Hepatocyte (in vitro differentiated cells): ENCODE measurements at regions not wholly inside any gene's neighbourhood (a gene's known extent, or its start where the extent isn't known, plus 50 kb on each side); places are given as distances from the start of the nearest gene placed in this dataset.

Experiments used
- DNase-seq: peaks from one replicate; pipeline ENCODE4 v3.0.0-alpha.2; 2016; ENCODE audit warnings: low spot score
- H2AFZ ChIP-seq: fragments of 200-600 bp; sonication (generic); 2 replicates; pipeline ENCODE4 v1.6.0; 2016; ENCODE audit warnings: antibody characterized with exemption, mild to moderate bottlenecking
- H3K27ac ChIP-seq: fragments of 200-600 bp; sonication (generic); 2 replicates; pipeline ENCODE4 v1.5.1; 2016; ENCODE audit warnings: mild to moderate bottlenecking
- H3K27me3 ChIP-seq: fragments of 200-600 bp; sonication (generic); 2 replicates; pipeline ENCODE4 v1.6.1; 2016
- H3K36me3 ChIP-seq: fragments of 200-600 bp; sonication (generic); replicated peaks from 2 replicates; pipeline ENCODE4 v1.5.1; 2016; ENCODE audit warnings: low read depth; ENCODE audit not compliant: insufficient read depth
- H3K4me1 ChIP-seq: fragments of 200-600 bp; sonication (generic); 2 replicates; pipeline ENCODE4 v1.5.1; 2016; ENCODE audit warnings: mild to moderate bottlenecking, moderate library complexity; ENCODE audit not compliant: insufficient read depth
- H3K4me2 ChIP-seq: fragments of 200-600 bp; sonication (generic); 2 replicates; pipeline ENCODE4 v1.6.0; 2016
- H3K4me3 ChIP-seq: fragments of 200-600 bp; sonication (generic); 2 replicates; pipeline ENCODE4 v1.5.1; 2016; ENCODE audit warnings: mild to moderate bottlenecking
- H3K79me2 ChIP-seq: fragments of 200-600 bp; sonication (generic); 2 replicates; pipeline ENCODE4 v1.6.0; 2017; ENCODE audit warnings: mild to moderate bottlenecking
- H3K9me2 ChIP-seq: fragments of 200-600 bp; sonication (generic); replicated peaks from 2 replicates; pipeline ENCODE4 v1.6.0; 2017; ENCODE audit warnings: mild to moderate bottlenecking; ENCODE audit not compliant: insufficient read depth
- H3K9me3 ChIP-seq: fragments of 200-600 bp; sonication (generic); 2 replicates; pipeline ENCODE4 v1.5.1; 2016; ENCODE audit warnings: low read depth, mild to moderate bottlenecking
- H4K20me1 ChIP-seq: fragments of 200-600 bp; sonication (generic); 2 replicates; pipeline ENCODE4 v1.6.0; 2016; ENCODE audit warnings: mild to moderate bottlenecking; ENCODE audit not compliant: insufficient read depth, poor library complexity, severe bottlenecking
- CTCF ChIP-seq: fragments of 200-600 bp; sonication (generic); IDR thresholded peaks from 2 replicates; pipeline ENCODE4 v1.5.1; 2016; ENCODE audit warnings: antibody characterized with exemption, mild to moderate bottlenecking; ENCODE audit not compliant: poor library complexity
- EZH2 ChIP-seq: fragments of 200-600 bp; sonication (generic); IDR thresholded peaks from 2 replicates; pipeline ENCODE4 v1.6.1; 2016; ENCODE audit warnings: antibody characterized with exemption, mild to moderate bottlenecking, borderline replicate concordance
- EZH2phosphoT487 ChIP-seq: fragments of 200-600 bp; sonication (generic); IDR thresholded peaks from one replicate; pipeline ENCODE4 v1.6.1; 2018; ENCODE audit warnings: antibody characterized with exemption, mild to moderate bottlenecking, low read depth, moderate library complexity; ENCODE audit not compliant: unreplicated experiment, severe bottlenecking
- WGBS: methylation state at CpG from one replicate; pipeline ENCODE4 v1.1.6; 2016; ENCODE audit warnings: low lambda C conversion rate; ENCODE audit errors: missing lambda C conversion rate; 5-methylcytosine and 5-hydroxymethylcytosine counted together

DNA sequence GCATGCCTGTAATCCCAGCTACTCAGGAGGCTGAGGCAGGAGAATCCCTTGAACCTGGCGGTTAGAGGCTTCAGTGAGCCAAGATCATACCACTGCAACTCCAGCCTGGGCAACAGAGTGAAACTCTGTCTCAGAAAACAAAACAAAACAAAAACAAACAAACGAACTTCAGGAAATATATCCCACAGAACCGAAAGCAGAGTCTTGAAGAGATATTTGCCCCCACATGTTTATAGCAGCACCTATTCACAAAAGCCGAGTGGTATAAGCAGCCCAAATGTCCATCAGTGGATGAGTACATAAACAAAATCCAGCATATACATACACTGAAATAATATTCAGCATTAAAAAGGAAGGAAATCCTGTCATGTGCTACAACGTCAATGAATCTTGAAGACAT lies 57.6 kb upstream of the GRIN3A start:
- TF ChIP-seq EZH2phosphoT487, result no peak
- no peak for TF ChIP-seq CTCF
- TF ChIP-seq EZH2, result no peak
- H3K4me3 ChIP-seq, result no peak overlapping the region
- no peak overlapping the region for H2AFZ ChIP-seq
- WGBS, result 78% methylated on average over 5 of the region's 5 CpGs
- no peak overlapping the region for H3K4me2 ChIP-seq
- no peaks in the 10 kb centered on the region for H3K9me2 ChIP-seq
- no peaks in the 10 kb centered on the region for H3K27me3 ChIP-seq
- H3K79me2 ChIP-seq, result no peaks in the 10 kb centered on the region
- H3K4me1 ChIP-seq, result no peaks in the 10 kb centered on the region
- no peak overlapping the region for H3K27ac ChIP-seq
- no peaks in the 10 kb centered on the region for H3K9me3 ChIP-seq
- no peak for DNase-seq
- no peaks in the 10 kb centered on the region for H4K20me1 ChIP-seq
- no peaks in the 10 kb centered on the region for H3K36me3 ChIP-seq

DNA sequence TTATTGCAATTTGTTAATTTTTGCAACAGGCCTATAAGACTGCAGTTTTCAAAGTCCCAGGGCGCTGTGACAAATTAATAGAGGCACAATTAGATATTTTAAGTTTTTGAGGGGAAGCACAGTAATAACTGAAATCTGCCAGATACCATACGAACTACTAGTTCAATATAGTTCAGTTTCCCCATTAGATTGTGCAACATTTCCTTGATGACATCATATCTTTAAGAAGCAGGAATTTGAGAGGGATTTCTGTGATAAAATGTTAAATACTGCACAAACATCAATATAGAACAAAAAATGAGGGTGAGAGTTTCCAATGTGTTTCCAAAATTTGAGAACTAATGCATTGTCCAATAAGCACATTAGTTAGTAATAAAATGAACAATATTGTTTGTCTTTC lies 56.7 kb upstream of the GRIN3A start:
- Histone ChIP-seq H3K4me2 (no peak overlapping the region), H3K9me3 (no peaks in the 10 kb centered on the region), H3K27me3 (no peaks in the 10 kb centered on the region), H3K9me2 (no peaks in the 10 kb centered on the region), H3K79me2 (no peaks in the 10 kb centered on the region), H4K20me1 (no peaks in the 10 kb centered on the region), H2AFZ (no peak overlapping the region), H3K4me3 (no peak overlapping the region), H3K36me3 (no peaks in the 10 kb centered on the region), H3K27ac (no peak overlapping the region), H3K4me1 (no peaks in the 10 kb centered on the region)
- TF ChIP-seq EZH2 (no peak), EZH2phosphoT487 (no peak), CTCF (no peak)
- WGBS, result 75% methylated on average over 2 of the region's 2 CpGs
- DNase-seq, result no peak

DNA sequence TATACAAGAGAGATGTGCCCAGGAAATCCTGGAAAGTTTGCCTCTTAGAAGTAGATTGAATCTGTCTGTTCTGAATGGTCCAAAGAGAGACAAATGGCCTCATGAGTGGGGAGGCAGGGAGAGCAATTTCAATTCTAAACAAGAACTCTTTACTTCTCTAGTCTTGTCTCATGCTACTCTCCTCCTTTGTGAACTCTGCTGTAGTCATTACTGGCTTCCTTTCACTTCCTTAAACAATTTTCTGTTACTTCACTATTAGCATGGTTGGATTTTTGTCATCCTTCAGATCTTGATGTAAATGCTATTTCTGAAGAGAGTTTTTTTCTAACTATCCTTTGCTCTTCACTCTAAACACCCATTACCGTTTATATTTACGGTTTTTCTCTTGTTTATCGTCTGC lies 54.0 kb upstream of the GRIN3A start:
- no peak overlapping the region for H3K27ac ChIP-seq
- no peaks in the 10 kb centered on the region for H3K9me2 ChIP-seq
- WGBS, result 88% methylated on average over 3 of the region's 3 CpGs
- DNase-seq, result no peak
- no peaks in the 10 kb centered on the region for H3K4me1 ChIP-seq
- H3K36me3 ChIP-seq, result no peaks in the 10 kb centered on the region
- TF ChIP-seq EZH2, result no peak
- TF ChIP-seq CTCF, result no peak
- no peak overlapping the region for H3K4me3 ChIP-seq
- H4K20me1 ChIP-seq, result no peaks in the 10 kb centered on the region
- H3K79me2 ChIP-seq, result no peaks in the 10 kb centered on the region
- H3K27me3 ChIP-seq, result no peaks in the 10 kb centered on the region
- no peaks in the 10 kb centered on the region for H3K9me3 ChIP-seq
- H2AFZ ChIP-seq, result no peak overlapping the region
- H3K4me2 ChIP-seq, result no peak overlapping the region

DNA sequence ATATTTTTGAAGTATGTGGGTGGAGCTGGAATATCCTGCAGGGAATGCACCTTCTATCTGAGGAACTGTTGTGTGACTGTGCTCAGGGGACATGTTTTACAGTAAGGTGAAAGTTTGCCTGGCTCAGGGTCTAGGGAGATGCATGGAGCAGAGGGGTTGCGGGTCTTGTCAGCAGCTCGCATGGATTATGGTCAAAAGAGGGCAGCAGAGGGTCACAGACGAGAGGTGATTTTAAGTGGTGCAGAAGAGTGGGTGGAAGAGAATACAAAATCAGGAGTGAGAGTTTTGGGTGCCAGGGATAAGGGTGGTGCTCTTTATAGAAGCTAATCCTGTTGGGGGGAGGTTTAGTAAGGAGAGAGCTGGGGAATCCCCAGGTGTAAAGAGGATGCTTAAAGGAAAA lies 53.5 kb upstream of the GRIN3A start:
- no peaks in the 10 kb centered on the region for H3K9me2 ChIP-seq
- no peak overlapping the region for H3K27ac ChIP-seq
- H3K4me3 ChIP-seq, result no peak overlapping the region
- H3K9me3 ChIP-seq, result no peaks in the 10 kb centered on the region
- H3K4me2 ChIP-seq, result no peak overlapping the region
- H3K36me3 ChIP-seq, result no peaks in the 10 kb centered on the region
- H3K27me3 ChIP-seq, result no peaks in the 10 kb centered on the region
- no peaks in the 10 kb centered on the region for H3K79me2 ChIP-seq
- TF ChIP-seq CTCF, result peak; percentile 67
- TF ChIP-seq EZH2phosphoT487, result no peak
- peak; percentile 68 for DNase-seq
- H4K20me1 ChIP-seq, result no peaks in the 10 kb centered on the region
- no peak overlapping the region for H2AFZ ChIP-seq
- H3K4me1 ChIP-seq, result no peaks in the 10 kb centered on the region
- 8% methylated on average over 3 of the region's 3 CpGs for WGBS
